ENCODE measurements at regions not wholly inside any gene's neighbourhood (a gene's known extent, or its start where the extent isn't known, plus 50 kb on each side); places are given as distances from the start of the nearest gene placed in this dataset.

DNA sequence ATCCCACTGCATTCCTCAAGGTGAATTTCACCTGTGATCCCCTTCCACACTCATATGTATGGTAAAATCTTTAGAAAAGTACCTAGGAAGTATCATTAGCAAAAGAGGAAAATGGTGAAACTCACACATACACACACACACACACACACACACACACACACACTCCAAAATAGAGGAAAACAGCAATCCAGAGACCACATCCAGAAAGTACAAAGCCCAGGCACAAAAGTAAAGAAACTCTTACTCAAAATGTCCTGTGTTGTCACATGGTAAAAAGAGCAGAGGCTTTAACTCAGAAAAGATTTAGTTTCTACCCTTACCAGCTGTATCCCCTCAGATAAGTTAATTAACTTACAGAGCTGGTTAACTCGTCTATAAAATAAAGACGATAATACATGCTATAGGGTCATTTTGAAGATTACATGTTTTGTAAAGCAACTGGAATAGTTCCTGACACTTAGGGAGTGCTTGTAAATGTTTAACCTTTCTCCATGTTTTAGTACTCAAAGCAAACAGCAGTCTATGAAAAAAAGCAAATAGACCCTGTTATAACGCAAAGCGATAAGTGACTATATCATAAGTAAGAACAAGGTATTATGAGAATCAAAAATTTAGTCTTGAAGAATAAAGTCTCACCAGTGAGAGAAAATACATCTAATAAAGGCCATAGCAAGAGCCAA lies 360.0 kb upstream of the LRATD1 start:
- TF ChIP-seq, protein P1, sequence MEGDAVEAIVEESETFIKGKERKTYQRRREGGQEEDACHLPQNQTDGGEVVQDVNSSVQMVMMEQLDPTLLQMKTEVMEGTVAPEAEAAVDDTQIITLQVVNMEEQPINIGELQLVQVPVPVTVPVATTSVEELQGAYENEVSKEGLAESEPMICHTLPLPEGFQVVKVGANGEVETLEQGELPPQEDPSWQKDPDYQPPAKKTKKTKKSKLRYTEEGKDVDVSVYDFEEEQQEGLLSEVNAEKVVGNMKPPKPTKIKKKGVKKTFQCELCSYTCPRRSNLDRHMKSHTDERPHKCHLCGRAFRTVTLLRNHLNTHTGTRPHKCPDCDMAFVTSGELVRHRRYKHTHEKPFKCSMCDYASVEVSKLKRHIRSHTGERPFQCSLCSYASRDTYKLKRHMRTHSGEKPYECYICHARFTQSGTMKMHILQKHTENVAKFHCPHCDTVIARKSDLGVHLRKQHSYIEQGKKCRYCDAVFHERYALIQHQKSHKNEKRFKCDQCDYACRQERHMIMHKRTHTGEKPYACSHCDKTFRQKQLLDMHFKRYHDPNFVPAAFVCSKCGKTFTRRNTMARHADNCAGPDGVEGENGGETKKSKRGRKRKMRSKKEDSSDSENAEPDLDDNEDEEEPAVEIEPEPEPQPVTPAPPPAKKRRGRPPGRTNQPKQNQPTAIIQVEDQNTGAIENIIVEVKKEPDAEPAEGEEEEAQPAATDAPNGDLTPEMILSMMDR (conservative IDR thresholded peaks at IDR 0.05; ENCODE audit: low read length), result no peak
- TF ChIP-seq EZH2phosphoT487 (IDR thresholded peaks at IDR 0.05; ENCODE audit: borderline replicate concordance, low read depth, low read length), result no peak
